ENCODE measurements at regions not wholly inside any gene's neighbourhood (a gene's known extent, or its start where the extent isn't known, plus 50 kb on each side); places are given as distances from the start of the nearest gene placed in this dataset.

GRCh38 chr1:186557147-186557777, 96.3 kb upstream of the PDC start:
- no peak for DNase-seq (ENCODE audit: low spot score)

- DNase-seq (ENCODE audit: low spot score), result no peak
Observed at GRCh38 chr1:186550832-186551231, 89.9 kb upstream of the PDC start.

GRCh38 chr1:186541003-186541402, 80.1 kb upstream of the PDC start:
- DNase-seq (ENCODE audit: low spot score), result no peak

GRCh38 chr1:186540521-186540920, 79.6 kb upstream of the PDC start:
- DNase-seq (ENCODE audit: low spot score), result no peak

- no peak for DNase-seq (ENCODE audit: low spot score)
Observed at GRCh38 chr1:186536273-186536890, 75.5 kb upstream of the PDC start.

GRCh38 chr1:186535388-186536133, 74.6 kb upstream of the PDC start:
- DNase-seq (ENCODE audit: low spot score), result peak; percentile 54

- DNase-seq (ENCODE audit: low spot score), result no peak
Observed at GRCh38 chr1:186534401-186534800, 73.5 kb upstream of the PDC start.

GRCh38 chr1:186532466-186532865, 71.6 kb upstream of the PDC start:
- no peak for DNase-seq (ENCODE audit: low spot score)

- no peak for DNase-seq (ENCODE audit: low spot score)
Observed at GRCh38 chr1:186531561-186532165, 70.7 kb upstream of the PDC start.

- no peak for DNase-seq (ENCODE audit: low spot score)
Observed at GRCh38 chr1:186530109-186530508, 69.2 kb upstream of the PDC start.

- peak; percentile 49 for DNase-seq (ENCODE audit: low spot score)
Observed at GRCh38 chr1:186519982-186520381, 59.1 kb upstream of the PDC start.

- no peak for DNase-seq (ENCODE audit: low spot score)
Observed at GRCh38 chr1:186518822-186519381, 58.0 kb upstream of the PDC start.

- peak; percentile 46 for DNase-seq (ENCODE audit: low spot score)
Observed at GRCh38 chr1:186518395-186518794, 57.5 kb upstream of the PDC start.

- no peak for DNase-seq (ENCODE audit: low spot score)
Observed at GRCh38 chr1:186514367-186514766, 53.5 kb upstream of the PDC start.

- no peak for DNase-seq (ENCODE audit: low spot score)
Observed at GRCh38 chr1:186513526-186513925, 52.6 kb upstream of the PDC start.

- DNase-seq (ENCODE audit: low spot score), result no peak
Observed at GRCh38 chr1:186512698-186513457, 52.0 kb upstream of the PDC start.

GRCh38 chr1:186511761-186512637, 51.1 kb upstream of the PDC start:
- peak; percentile 82 for DNase-seq (ENCODE audit: low spot score)
